GM12891 (cell line): ENCODE measurements at regions not wholly inside any gene's neighbourhood (a gene's known extent, or its start where the extent isn't known, plus 50 kb on each side); places are given as distances from the start of the nearest gene placed in this dataset.

ENCODE experiments used
- DNase-seq: peaks from one replicate; pipeline ENCODE4 v3.0.0; 2011; ENCODE audit warnings: low spot score; ENCODE audit not compliant: insufficient read length
- FAIRE-seq: peaks from 2 replicates; lab custom pipeline; 2011; peaks lifted over from hg19 to GRCh38; lab: Jason Lieb, UNC
- PAX5 ChIP-seq: IDR thresholded peaks from 2 replicates; pipeline ENCODE4 v1.6.1; 2011; ENCODE audit warnings: low read length, moderate library complexity, mild to moderate bottlenecking; ENCODE audit not compliant: insufficient read depth, severe bottlenecking
- POLR2A ChIP-seq: IDR thresholded peaks from 2 replicates; pipeline ENCODE4 v1.6.1; 2011; ENCODE audit warnings: low read depth, low read length, control low read depth
- POLR2AphosphoS5 ChIP-seq: IDR thresholded peaks from 2 replicates; pipeline ENCODE4 v1.6.1; 2011; ENCODE audit warnings: low read depth, low read length, control low read depth
- POU2F2 ChIP-seq: IDR thresholded peaks from 2 replicates; pipeline ENCODE4 v1.6.1; 2011; ENCODE audit warnings: low read depth, mild to moderate bottlenecking, control low read depth, low read length, moderate library complexity
- SPI1 ChIP-seq: IDR thresholded peaks from 2 replicates; pipeline ENCODE4 v1.6.1; 2011; ENCODE audit warnings: low read depth, low read length, control low read depth
- TAF1 ChIP-seq: IDR thresholded peaks from 2 replicates; pipeline ENCODE4 v1.6.1; 2011; ENCODE audit warnings: low read depth, low read length, control low read depth

GRCh38 chr6:88370127-88370710 is 204.1 kb upstream of the CNR1 start:
- DNase-seq (no peak), FAIRE-seq (no peak)
- TF ChIP-seq POU2F2, result no peak
- TF ChIP-seq POLR2A, result no peak
- TF ChIP-seq PAX5, result no peak
- TF ChIP-seq POLR2AphosphoS5, result no peak
- no peak for TF ChIP-seq TAF1
- TF ChIP-seq SPI1, result no peak

GRCh38 chr6:88369262-88369661 is 203.1 kb upstream of the CNR1 start:
- DNase-seq, result no peak
- no peak for FAIRE-seq
- TF ChIP-seq POLR2AphosphoS5, result no peak
- TF ChIP-seq POU2F2, result no peak
- TF ChIP-seq SPI1, result no peak
- TF ChIP-seq PAX5, result no peak
- TF ChIP-seq POLR2A, result no peak
- TF ChIP-seq TAF1, result no peak

- FAIRE-seq, result no peak
- DNase-seq, result no peak
- no peak for TF ChIP-seq SPI1
These were observed 202.1 kb upstream of the CNR1 start for GRCh38 chr6:88368071-88368787.

- TF ChIP-seq TAF1, result no peak
- no peak for TF ChIP-seq POLR2A
- TF ChIP-seq SPI1, result no peak
- TF ChIP-seq POU2F2, result no peak
- no peak for TF ChIP-seq POLR2AphosphoS5
- no peak for TF ChIP-seq PAX5
- FAIRE-seq (no peak), DNase-seq (no peak)
These were observed 201.1 kb upstream of the CNR1 start for GRCh38 chr6:88367248-88367647.

- FAIRE-seq (no peak), DNase-seq (no peak)
- TF ChIP-seq POLR2A (no peak), TAF1 (no peak), SPI1 (no peak), PAX5 (no peak), POU2F2 (no peak), POLR2AphosphoS5 (no peak)
These were observed 200.5 kb upstream of the CNR1 start for GRCh38 chr6:88366672-88367071.

- TF ChIP-seq POLR2A, result no peak
- no peak for TF ChIP-seq POLR2AphosphoS5
- no peak for TF ChIP-seq SPI1
- TF ChIP-seq TAF1, result no peak
- TF ChIP-seq POU2F2, result no peak
- no peak for TF ChIP-seq PAX5
- FAIRE-seq, result no peak
These were observed 199.5 kb upstream of the CNR1 start for GRCh38 chr6:88365656-88366055.

GRCh38 chr6:88365230-88365629 is 199.1 kb upstream of the CNR1 start:
- TF ChIP-seq POLR2A (no peak), POLR2AphosphoS5 (no peak), TAF1 (no peak), PAX5 (no peak), SPI1 (no peak), POU2F2 (no peak)
- no peak for FAIRE-seq
- DNase-seq, result no peak

More at GRCh38 chr6:88365656-88366055, 199.5 kb upstream of the CNR1 start:
- no peak for DNase-seq

- TF ChIP-seq POLR2AphosphoS5, result no peak
- no peak for TF ChIP-seq TAF1
- no peak for TF ChIP-seq POU2F2
- TF ChIP-seq POLR2A, result no peak
- TF ChIP-seq PAX5, result no peak
- no peak for TF ChIP-seq SPI1
- DNase-seq (no peak), FAIRE-seq (no peak)
These were observed 195.6 kb upstream of the CNR1 start for GRCh38 chr6:88361754-88362153.

- no peak for FAIRE-seq
- TF ChIP-seq TAF1 (no peak), POU2F2 (no peak), POLR2AphosphoS5 (no peak), PAX5 (no peak), POLR2A (no peak), SPI1 (no peak)
- DNase-seq, result no peak
These were observed 195.2 kb upstream of the CNR1 start for GRCh38 chr6:88361298-88361697.
